ENCODE measurements at regions not wholly inside any gene's neighbourhood (a gene's known extent, or its start where the extent isn't known, plus 50 kb on each side); places are given as distances from the start of the nearest gene placed in this dataset.

- DNase-seq (ENCODE audit: low spot score): no peak
Measured at GRCh38 chr1:4174291-4175200, 274.5 kb upstream of the C1orf174 start.

GRCh38 chr1:4175566-4176405, 275.7 kb upstream of the C1orf174 start:
- Histone ChIP-seq H3K27ac (no peak overlapping the region), H3K4me1 (ENCODE audit: control insufficient read depth in 1 of 2, low read depth in 2 of 2) (no peaks in the 10 kb centered on the region), H3K27me3 (replicated peaks; ENCODE audit: insufficient read depth) (no peaks in the 10 kb centered on the region), H3K4me3 (no peak overlapping the region), H3K36me3 (no peaks in the 10 kb centered on the region), H3K9me3 (no peaks in the 10 kb centered on the region)
- TF ChIP-seq CTCF (IDR thresholded peaks at IDR 0.05): no peak
- DNase-seq (ENCODE audit: low spot score): no peak
- no peak for ATAC-seq (ENCODE audit: insufficient number of reproducible peaks, low FRiP score, low read depth)

More at GRCh38 chr1:4174291-4175200, 274.5 kb upstream of the C1orf174 start:
- H3K9me3 ChIP-seq: no peaks in the 10 kb centered on the region
- no peak overlapping the region for H3K4me3 ChIP-seq
- no peaks in the 10 kb centered on the region for H3K36me3 ChIP-seq
- H3K27ac ChIP-seq: no peak overlapping the region
- no peaks in the 10 kb centered on the region for H3K4me1 ChIP-seq (ENCODE audit: control insufficient read depth in 1 of 2, low read depth in 2 of 2)
- ATAC-seq (ENCODE audit: insufficient number of reproducible peaks, low FRiP score, low read depth): no peak
- H3K27me3 ChIP-seq (replicated peaks; ENCODE audit: insufficient read depth): no peaks in the 10 kb centered on the region
- TF ChIP-seq CTCF (IDR thresholded peaks at IDR 0.05): no peak

GRCh38 chr1:4176841-4177240, 276.8 kb upstream of the C1orf174 start:
- H3K9me3 ChIP-seq: no peaks in the 10 kb centered on the region
- DNase-seq (ENCODE audit: low spot score) (no peak), ATAC-seq (ENCODE audit: insufficient number of reproducible peaks, low FRiP score, low read depth) (no peak)
- no peak overlapping the region for H3K4me3 ChIP-seq
- H3K27ac ChIP-seq: no peak overlapping the region
- H3K36me3 ChIP-seq: no peaks in the 10 kb centered on the region
- TF ChIP-seq CTCF (IDR thresholded peaks at IDR 0.05): no peak
- H3K27me3 ChIP-seq (replicated peaks; ENCODE audit: insufficient read depth): no peaks in the 10 kb centered on the region
- H3K4me1 ChIP-seq (ENCODE audit: control insufficient read depth in 1 of 2, low read depth in 2 of 2): no peaks in the 10 kb centered on the region

- H3K4me1 ChIP-seq (ENCODE audit: control insufficient read depth in 1 of 2, low read depth in 2 of 2): no peaks in the 10 kb centered on the region
- H3K27ac ChIP-seq: no peak overlapping the region
- ATAC-seq (ENCODE audit: insufficient number of reproducible peaks, low FRiP score, low read depth) (no peak), DNase-seq (ENCODE audit: low spot score) (no peak)
- H3K4me3 ChIP-seq: no peak overlapping the region
- no peak for TF ChIP-seq CTCF (IDR thresholded peaks at IDR 0.05)
- H3K36me3 ChIP-seq: no peaks in the 10 kb centered on the region
- no peaks in the 10 kb centered on the region for H3K27me3 ChIP-seq (replicated peaks; ENCODE audit: insufficient read depth)
- H3K9me3 ChIP-seq: no peaks in the 10 kb centered on the region
Measured at GRCh38 chr1:4177425-4178150, 277.5 kb upstream of the C1orf174 start.
